NOMO-1 treated with DMSO at 0.1 percent for 48 hours (cell line): ENCODE measurements at regions not wholly inside any gene's neighbourhood (a gene's known extent, or its start where the extent isn't known, plus 50 kb on each side); places are given as distances from the start of the nearest gene placed in this dataset.

ENCODE experiments used
- DNase-seq: peaks from one replicate; lab custom pipeline; 2025; ENCODE audit not compliant: unreplicated experiment; lab: John Stamatoyannopoulos, UW

- DNase-seq: no peak
Observed at GRCh38 chr18:67242001-67242400, 274.5 kb downstream of the DSEL start.

GRCh38 chr18:67241299-67241698 lies 275.2 kb downstream of the DSEL start:
- DNase-seq: no peak

- no peak for DNase-seq
Observed at GRCh38 chr18:67239826-67240225, 276.7 kb downstream of the DSEL start.

GRCh38 chr18:67232991-67233390 lies 283.5 kb downstream of the DSEL start:
- no peak for DNase-seq

- DNase-seq: no peak
Observed at GRCh38 chr18:67232406-67232805, 284.1 kb downstream of the DSEL start.

GRCh38 chr18:67222887-67223286 lies 293.6 kb downstream of the DSEL start:
- DNase-seq: no peak

- no peak for DNase-seq
Observed at GRCh38 chr18:67219821-67220220, 296.7 kb downstream of the DSEL start.

- no peak for DNase-seq
Observed at GRCh38 chr18:67218556-67218955, 298.0 kb downstream of the DSEL start.

GRCh38 chr18:67217551-67218166 lies 298.9 kb downstream of the DSEL start:
- DNase-seq: peak; percentile 51

GRCh38 chr18:67216846-67217245 lies 299.7 kb downstream of the DSEL start:
- DNase-seq: no peak

GRCh38 chr18:67215686-67216085 lies 300.8 kb downstream of the DSEL start:
- DNase-seq: no peak

- no peak for DNase-seq
Observed at GRCh38 chr18:67211646-67212045, 304.9 kb downstream of the DSEL start.

GRCh38 chr18:67200665-67201064 lies 315.9 kb downstream of the DSEL start:
- no peak for DNase-seq

GRCh38 chr18:67199993-67200617 lies 316.4 kb downstream of the DSEL start:
- DNase-seq: peak; percentile 44

- no peak for DNase-seq
Observed at GRCh38 chr18:67194886-67195285, 321.6 kb downstream of the DSEL start.

GRCh38 chr18:67192535-67192934 lies 324.0 kb downstream of the DSEL start:
- no peak for DNase-seq

GRCh38 chr18:67183398-67183797 lies 333.1 kb downstream of the DSEL start:
- DNase-seq: no peak

GRCh38 chr18:67179726-67180125 lies 336.8 kb downstream of the DSEL start:
- DNase-seq: no peak

- DNase-seq: no peak
Observed at GRCh38 chr18:67159662-67160061, 356.9 kb downstream of the DSEL start.

- DNase-seq: no peak
Observed at GRCh38 chr18:67154979-67155378, 361.5 kb downstream of the DSEL start.

GRCh38 chr18:67151366-67151765 lies 365.2 kb downstream of the DSEL start:
- no peak for DNase-seq

- no peak for DNase-seq
Observed at GRCh38 chr18:67145586-67146292, 370.8 kb downstream of the DSEL start.
